GM19324 (cell line): ENCODE measurements at regions not wholly inside any gene's neighbourhood (a gene's known extent, or its start where the extent isn't known, plus 50 kb on each side); places are given as distances from the start of the nearest gene placed in this dataset.

Source experiments
- ATAC-seq: cut with Tn5 transposase; IDR thresholded peaks from one replicate; pipeline ENCODE4 v1.9.1; 2021; ENCODE audit warnings: mild to moderate bottlenecking, moderate library complexity; ENCODE audit not compliant: unreplicated experiment, low FRiP score

- no peak for ATAC-seq
Measured at GRCh38 chr2:149984311-149984710, 396.7 kb upstream of the MMADHC start.

GRCh38 chr2:149972066-149972465 is 384.5 kb upstream of the MMADHC start:
- ATAC-seq, result no peak

GRCh38 chr2:149954981-149955600 is 367.5 kb upstream of the MMADHC start:
- ATAC-seq, result no peak

GRCh38 chr2:149953627-149954026 is 366.1 kb upstream of the MMADHC start:
- ATAC-seq, result no peak

- ATAC-seq, result no peak
Measured at GRCh38 chr2:149931486-149931885, 343.9 kb upstream of the MMADHC start.

GRCh38 chr2:149928011-149928410 is 340.4 kb upstream of the MMADHC start:
- ATAC-seq, result no peak

GRCh38 chr2:149926149-149926548 is 338.6 kb upstream of the MMADHC start:
- no peak for ATAC-seq

- no peak for ATAC-seq
Measured at GRCh38 chr2:149924549-149925213, 337.1 kb upstream of the MMADHC start.

GRCh38 chr2:149924028-149924427 is 336.5 kb upstream of the MMADHC start:
- no peak for ATAC-seq

GRCh38 chr2:149921911-149922616 is 334.5 kb upstream of the MMADHC start:
- ATAC-seq, result no peak

GRCh38 chr2:149920389-149920788 is 332.8 kb upstream of the MMADHC start:
- no peak for ATAC-seq

- ATAC-seq, result no peak
Measured at GRCh38 chr2:149915151-149915550, 327.6 kb upstream of the MMADHC start.

GRCh38 chr2:149908726-149909683 is 321.4 kb upstream of the MMADHC start:
- ATAC-seq, result no peak

GRCh38 chr2:149906886-149907285 is 319.3 kb upstream of the MMADHC start:
- no peak for ATAC-seq

- no peak for ATAC-seq
Measured at GRCh38 chr2:149904352-149905175, 317.0 kb upstream of the MMADHC start.

GRCh38 chr2:149903626-149904025 is 316.1 kb upstream of the MMADHC start:
- no peak for ATAC-seq

GRCh38 chr2:149902081-149902480 is 314.5 kb upstream of the MMADHC start:
- ATAC-seq, result no peak

- ATAC-seq, result no peak
Measured at GRCh38 chr2:149901231-149901859, 313.8 kb upstream of the MMADHC start.

- ATAC-seq, result no peak
Measured at GRCh38 chr2:149899390-149899789, 311.8 kb upstream of the MMADHC start.
